GM12892 (cell line): ENCODE measurements at regions not wholly inside any gene's neighbourhood (a gene's known extent, or its start where the extent isn't known, plus 50 kb on each side); places are given as distances from the start of the nearest gene placed in this dataset.

Experiments used
- POLR2A ChIP-seq: IDR thresholded peaks from 2 replicates; pipeline ENCODE4 v1.6.1; 2011; ENCODE audit warnings: low read depth, low read length, control low read depth
- POLR2AphosphoS5 ChIP-seq: IDR thresholded peaks from 2 replicates; pipeline ENCODE4 v1.6.1; 2011; ENCODE audit warnings: low read depth, low read length, control low read depth
- TAF1 ChIP-seq: IDR thresholded peaks from 2 replicates; pipeline ENCODE4 v1.6.1; 2011; ENCODE audit warnings: low read depth, mild to moderate bottlenecking, control low read depth, low read length, borderline replicate concordance

- TF ChIP-seq TAF1 (no peak), POLR2A (no peak), POLR2AphosphoS5 (no peak)
Measured at GRCh38 chr3:104257486-104257885, 1109.2 kb upstream of the ALCAM start.
